ENCODE measurements at regions not wholly inside any gene's neighbourhood (a gene's known extent, or its start where the extent isn't known, plus 50 kb on each side); places are given as distances from the start of the nearest gene placed in this dataset.

GRCh38 chr5:85998656-85999055 is 619.1 kb upstream of the COX7C start:
- TF ChIP-seq RAD21 (CRISPR knock-in tag; IDR thresholded peaks at IDR 0.05) (no peak), E2F2 (CRISPR knock-in tag; IDR thresholded peaks at IDR 0.05; ENCODE audit: borderline replicate concordance) (no peak)
- TF ChIP-seq, protein P1, sequence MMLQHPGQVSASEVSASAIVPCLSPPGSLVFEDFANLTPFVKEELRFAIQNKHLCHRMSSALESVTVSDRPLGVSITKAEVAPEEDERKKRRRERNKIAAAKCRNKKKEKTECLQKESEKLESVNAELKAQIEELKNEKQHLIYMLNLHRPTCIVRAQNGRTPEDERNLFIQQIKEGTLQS (CRISPR knock-in tag; IDR thresholded peaks at IDR 0.05): no peak

Data from HepG2 (cell line).